ENCODE measurements at regions not wholly inside any gene's neighbourhood (a gene's known extent, or its start where the extent isn't known, plus 50 kb on each side); places are given as distances from the start of the nearest gene placed in this dataset.

DNA sequence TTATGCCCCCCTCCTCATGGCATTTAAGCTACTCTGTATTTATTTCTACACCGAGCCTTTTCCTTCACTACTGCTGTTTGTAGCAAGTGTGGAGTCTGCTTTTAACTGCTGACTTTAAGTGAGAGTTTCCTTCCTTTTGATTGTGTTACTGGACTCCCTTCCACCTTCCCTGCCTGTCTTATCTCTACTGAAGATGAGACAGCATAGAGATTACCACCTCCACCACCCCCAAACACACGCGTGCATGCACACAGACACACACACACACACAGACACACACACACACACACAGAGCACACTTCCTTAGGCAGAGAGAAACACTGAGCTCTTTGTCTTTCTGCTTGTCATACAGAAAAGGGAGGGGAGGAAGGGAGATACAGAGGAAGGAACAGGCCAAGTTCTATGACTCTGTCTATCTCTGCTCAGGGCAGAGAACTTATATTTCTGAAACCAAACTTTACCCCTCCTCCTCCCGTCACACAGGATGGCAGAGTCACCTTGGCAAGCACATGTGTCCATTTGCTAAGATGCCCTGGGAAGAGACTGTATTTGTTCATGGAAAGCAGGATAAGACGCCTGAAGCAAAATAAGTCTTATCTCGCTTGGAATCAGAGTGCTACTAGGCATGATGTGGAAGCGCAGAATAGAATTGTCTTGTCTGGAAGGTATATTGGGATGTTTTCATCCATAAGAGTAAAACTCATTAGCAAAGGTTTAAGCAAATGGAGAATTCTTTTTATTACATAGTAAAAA, 81.8 kb upstream of the CAV2 start:
- DNase-seq (ENCODE audit: extremely low spot score in 2 of 2), result no peak

DNA sequence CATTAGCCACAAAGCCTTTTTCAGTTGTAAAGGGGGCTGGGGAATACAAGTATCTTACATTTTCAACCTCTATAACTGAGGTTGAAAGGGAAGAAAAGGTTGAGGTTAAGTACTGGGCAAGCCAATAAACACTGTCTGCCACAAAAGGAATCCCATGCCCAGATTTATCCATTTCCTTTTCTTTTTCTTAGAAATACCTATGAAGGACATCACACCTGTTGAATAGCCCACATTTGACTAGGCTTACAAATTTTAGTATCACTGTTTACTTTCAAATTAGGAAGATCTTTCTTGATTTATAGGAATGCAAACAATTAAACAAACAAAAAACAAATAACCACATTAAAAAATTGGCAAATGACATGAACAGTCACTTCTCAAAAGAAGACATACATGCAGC, 81.0 kb upstream of the CAV2 start:
- H3K4me3 ChIP-seq, result no peak overlapping the region
- H3K4me1 ChIP-seq, result no peaks in the 10 kb centered on the region
- H3K9me3 ChIP-seq, result no peaks in the 10 kb centered on the region
- DNase-seq (ENCODE audit: extremely low spot score in 2 of 2), result no peak
- intact Hi-C loops (cut with DNase I), result no loop called here
- TF ChIP-seq CTCF (IDR thresholded peaks at IDR 0.05) (no peak), POLR2A (IDR thresholded peaks at IDR 0.05) (no peak), POLR2AphosphoS5 (IDR thresholded peaks at IDR 0.05; ENCODE audit: insufficient read depth in 1 of 2, low read depth in 1 of 2) (no peak)
- no peaks in the 10 kb centered on the region for H3K27me3 ChIP-seq
- no peaks in the 10 kb centered on the region for H3K36me3 ChIP-seq
- H3K27ac ChIP-seq, result no peak overlapping the region

More for the DNA sequence above, 81.8 kb upstream of the CAV2 start:
- H3K27ac ChIP-seq, result no peak overlapping the region
- no peaks in the 10 kb centered on the region for H3K4me1 ChIP-seq
- H3K4me3 ChIP-seq, result no peak overlapping the region
- intact Hi-C loops (cut with DNase I), result no loop called here
- no peaks in the 10 kb centered on the region for H3K27me3 ChIP-seq
- no peak for TF ChIP-seq POLR2A (IDR thresholded peaks at IDR 0.05)
- no peak for TF ChIP-seq POLR2AphosphoS5 (IDR thresholded peaks at IDR 0.05; ENCODE audit: insufficient read depth in 1 of 2, low read depth in 1 of 2)
- no peak for TF ChIP-seq CTCF (IDR thresholded peaks at IDR 0.05)
- H3K36me3 ChIP-seq, result no peaks in the 10 kb centered on the region
- H3K9me3 ChIP-seq, result no peaks in the 10 kb centered on the region

GRCh38 chr7:116420003-116420402, 79.5 kb upstream of the CAV2 start:
- Histone ChIP-seq H3K27me3 (no peaks in the 10 kb centered on the region), H3K4me3 (no peak overlapping the region), H3K4me1 (no peaks in the 10 kb centered on the region), H3K36me3 (no peaks in the 10 kb centered on the region), H3K9me3 (no peaks in the 10 kb centered on the region), H3K27ac (no peak overlapping the region)
- intact Hi-C loops (cut with DNase I), result no loop called here
- no peak for TF ChIP-seq CTCF (IDR thresholded peaks at IDR 0.05)
- no peak for TF ChIP-seq POLR2AphosphoS5 (IDR thresholded peaks at IDR 0.05; ENCODE audit: insufficient read depth in 1 of 2, low read depth in 1 of 2)
- TF ChIP-seq POLR2A (IDR thresholded peaks at IDR 0.05), result no peak
- no peak for DNase-seq (ENCODE audit: extremely low spot score in 2 of 2)

DNA sequence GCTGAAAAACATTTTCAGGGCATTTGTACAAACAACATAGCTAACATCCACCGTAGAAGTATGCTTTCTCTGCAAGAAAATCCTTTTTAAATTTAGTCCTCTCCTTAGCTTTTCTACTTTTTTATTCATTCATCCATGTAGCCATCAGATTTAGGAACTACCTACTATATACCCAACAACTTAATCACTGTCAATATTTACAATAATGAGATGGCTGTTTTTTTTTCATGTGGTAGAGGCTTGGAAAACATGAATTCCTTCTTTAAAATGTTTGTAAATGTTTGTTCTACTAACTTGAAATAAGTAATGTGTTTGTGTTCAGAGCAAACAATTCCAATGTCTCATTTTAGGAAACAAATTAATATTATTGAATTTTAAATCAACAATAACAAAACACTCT, 78.2 kb upstream of the CAV2 start:
- DNase-seq (ENCODE audit: extremely low spot score in 2 of 2), result no peak
- TF ChIP-seq POLR2A (IDR thresholded peaks at IDR 0.05), result no peak
- no peak for TF ChIP-seq CTCF (IDR thresholded peaks at IDR 0.05)
- no peak for TF ChIP-seq POLR2AphosphoS5 (IDR thresholded peaks at IDR 0.05; ENCODE audit: insufficient read depth in 1 of 2, low read depth in 1 of 2)
- intact Hi-C loops (cut with DNase I), result no loop called here
- H3K4me1 ChIP-seq, result no peaks in the 10 kb centered on the region
- H3K4me3 ChIP-seq, result no peak overlapping the region
- H3K36me3 ChIP-seq, result no peaks in the 10 kb centered on the region
- H3K9me3 ChIP-seq, result no peaks in the 10 kb centered on the region
- H3K27me3 ChIP-seq, result no peaks in the 10 kb centered on the region
- no peak overlapping the region for H3K27ac ChIP-seq

DNA sequence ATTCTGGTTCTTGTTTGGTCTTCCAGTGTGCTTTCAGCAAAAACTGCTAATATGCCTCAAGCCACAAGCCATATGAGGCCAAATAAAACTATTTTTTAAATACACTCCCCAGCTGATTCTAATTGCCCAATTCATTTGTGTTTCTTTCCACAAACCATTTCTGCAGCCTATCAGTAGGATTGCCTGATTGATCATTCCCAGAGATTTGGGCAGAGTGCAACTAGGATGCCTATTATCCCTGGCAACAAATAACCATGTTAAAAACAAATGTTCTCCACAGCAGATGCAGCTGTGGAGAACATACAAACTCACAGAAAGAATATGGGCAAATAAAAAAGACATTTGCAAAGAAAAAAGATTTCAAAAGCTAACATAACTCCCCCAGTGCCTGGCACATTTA, 76.9 kb upstream of the CAV2 start:
- Histone ChIP-seq H3K4me1 (no peaks in the 10 kb centered on the region), H3K36me3 (no peaks in the 10 kb centered on the region), H3K27me3 (no peaks in the 10 kb centered on the region), H3K4me3 (no peak overlapping the region), H3K9me3 (no peaks in the 10 kb centered on the region), H3K27ac (no peak overlapping the region)
- intact Hi-C loops (cut with DNase I), result no loop called here
- no peak for TF ChIP-seq POLR2A (IDR thresholded peaks at IDR 0.05)
- TF ChIP-seq POLR2AphosphoS5 (IDR thresholded peaks at IDR 0.05; ENCODE audit: insufficient read depth in 1 of 2, low read depth in 1 of 2), result no peak
- TF ChIP-seq CTCF (IDR thresholded peaks at IDR 0.05), result no peak
- DNase-seq (ENCODE audit: extremely low spot score in 2 of 2), result no peak
